ENCODE measurements at regions not wholly inside any gene's neighbourhood (a gene's known extent, or its start where the extent isn't known, plus 50 kb on each side); places are given as distances from the start of the nearest gene placed in this dataset.

DNA sequence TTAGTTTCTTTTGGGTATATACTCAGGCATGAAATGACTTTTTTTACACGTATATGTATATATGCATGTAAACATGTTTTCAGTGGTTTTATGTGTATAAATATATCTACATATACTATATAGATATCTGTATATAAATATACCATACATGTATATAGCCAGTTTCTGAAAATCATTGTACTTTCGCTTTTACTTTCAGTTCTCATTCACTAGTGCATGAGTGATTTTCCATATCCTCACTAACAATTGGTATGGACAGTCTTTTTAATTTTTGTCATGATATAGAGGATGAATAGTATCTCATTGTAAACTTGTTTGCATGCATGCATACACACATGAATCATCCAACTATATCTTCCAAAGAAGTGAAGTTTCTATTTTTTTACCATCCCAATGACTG, 877.1 kb upstream of the CDH8 start:
- no peak overlapping the region for H2AK5ac ChIP-seq (ENCODE audit: insufficient read length, low read length)
- H3K56ac ChIP-seq (ENCODE audit: insufficient read length, low read depth, low read length) = no peak overlapping the region
- H3K18ac ChIP-seq (ENCODE audit: insufficient read length, low read depth, low read length) = no peak overlapping the region
- TF ChIP-seq, protein P1, sequence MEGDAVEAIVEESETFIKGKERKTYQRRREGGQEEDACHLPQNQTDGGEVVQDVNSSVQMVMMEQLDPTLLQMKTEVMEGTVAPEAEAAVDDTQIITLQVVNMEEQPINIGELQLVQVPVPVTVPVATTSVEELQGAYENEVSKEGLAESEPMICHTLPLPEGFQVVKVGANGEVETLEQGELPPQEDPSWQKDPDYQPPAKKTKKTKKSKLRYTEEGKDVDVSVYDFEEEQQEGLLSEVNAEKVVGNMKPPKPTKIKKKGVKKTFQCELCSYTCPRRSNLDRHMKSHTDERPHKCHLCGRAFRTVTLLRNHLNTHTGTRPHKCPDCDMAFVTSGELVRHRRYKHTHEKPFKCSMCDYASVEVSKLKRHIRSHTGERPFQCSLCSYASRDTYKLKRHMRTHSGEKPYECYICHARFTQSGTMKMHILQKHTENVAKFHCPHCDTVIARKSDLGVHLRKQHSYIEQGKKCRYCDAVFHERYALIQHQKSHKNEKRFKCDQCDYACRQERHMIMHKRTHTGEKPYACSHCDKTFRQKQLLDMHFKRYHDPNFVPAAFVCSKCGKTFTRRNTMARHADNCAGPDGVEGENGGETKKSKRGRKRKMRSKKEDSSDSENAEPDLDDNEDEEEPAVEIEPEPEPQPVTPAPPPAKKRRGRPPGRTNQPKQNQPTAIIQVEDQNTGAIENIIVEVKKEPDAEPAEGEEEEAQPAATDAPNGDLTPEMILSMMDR (conservative IDR thresholded peaks at IDR 0.05) = no peak
- no peak overlapping the region for H2BK120ac ChIP-seq (ENCODE audit: low read depth, low read length, poor library complexity, severe bottlenecking)
- H3K4me1 Mint-ChIP-seq = no peaks in the 10 kb centered on the region
- no peak overlapping the region for H4K8ac ChIP-seq (replicated peaks; ENCODE audit: insufficient read length, low read depth, low read length)
- DNase-seq = no peak
- no peaks in the 10 kb centered on the region for H3K4me1 ChIP-seq (ENCODE audit: insufficient read depth, low read length)
- no peaks in the 10 kb centered on the region for H3K79me1 ChIP-seq (ENCODE audit: insufficient read depth, low read depth, low read length, poor library complexity, severe bottlenecking)
- H3K27me3 Mint-ChIP-seq (ENCODE audit: low read depth) = no peaks in the 10 kb centered on the region
- no peaks in the 10 kb centered on the region for H3K27me3 ChIP-seq (ENCODE audit: insufficient read depth, low read length)
- H2AFZ ChIP-seq (ENCODE audit: low read length) = no peak overlapping the region
- H3K36me3 Mint-ChIP-seq (ENCODE audit: insufficient read depth in 1 of 3, low read depth in 3 of 3) = peaks cover 0 to 11% (median 4%) of the 10 kb centered on the region in 3 experiments; a peak in 5 of 7 replicates
- no peak overlapping the region for H2BK5ac ChIP-seq (ENCODE audit: insufficient read length, low read length)
- H3K79me2 ChIP-seq (ENCODE audit: insufficient read depth, low read length) = no peaks in the 10 kb centered on the region
- H4K5ac ChIP-seq (ENCODE audit: insufficient read length, low read depth, low read length) = no peak overlapping the region
- H3K9me3 ChIP-seq (ENCODE audit: control insufficient read depth, low read depth, low read length) = no peaks in the 10 kb centered on the region
- no peak overlapping the region for H3K14ac ChIP-seq (ENCODE audit: insufficient read depth, low read length)
- no peak overlapping the region for H3K4ac ChIP-seq (ENCODE audit: low read depth, low read length)
- H3K23me2 ChIP-seq (ENCODE audit: insufficient read length, low read depth, low read length, poor library complexity, severe bottlenecking) = no peaks in the 10 kb centered on the region
- peaks cover 7 to 11% of the 10 kb centered on the region in 2 experiments for H3K9me3 Mint-ChIP-seq
- no peak overlapping the region for H2BK20ac ChIP-seq (ENCODE audit: low read depth, low read length, poor library complexity, severe bottlenecking)
- no CpG with 5 or more reads among the region's 2 CpGs for WGBS (ENCODE audit: extremely low coverage, insufficient read length, low lambda C conversion rate)
- H3T11ph ChIP-seq (ENCODE audit: low read length) = no peak overlapping the region
- H3K4me2 ChIP-seq (ENCODE audit: insufficient read depth, insufficient read length, low read length) = no peak overlapping the region
- H4K20me1 ChIP-seq (ENCODE audit: control insufficient read depth, insufficient read depth, insufficient read length) = no peaks in the 10 kb centered on the region
- no peak overlapping the region for H3K23ac ChIP-seq (ENCODE audit: insufficient read length, low read depth, low read length)
- no peak overlapping the region for H2BK12ac ChIP-seq (ENCODE audit: insufficient read length, low read depth, low read length)
- H3K27ac Mint-ChIP-seq = no peak overlapping the region
- no peak overlapping the region for H2BK15ac ChIP-seq (ENCODE audit: low read depth, low read length)
- no peak overlapping the region for H3K9ac ChIP-seq (ENCODE audit: extremely low read depth, insufficient read length, low read length)
- H4K91ac ChIP-seq (ENCODE audit: insufficient read length, low read depth, low read length) = no peak overlapping the region
- H3K4me3 Mint-ChIP-seq = no peak overlapping the region
- no peak overlapping the region for H3K27ac ChIP-seq (ENCODE audit: insufficient read length, low read depth, low read length)

Measured in H9 (cell line).